ENCODE measurements at regions not wholly inside any gene's neighbourhood (a gene's known extent, or its start where the extent isn't known, plus 50 kb on each side); places are given as distances from the start of the nearest gene placed in this dataset.
"Not testable (repeated sequence)": the region's sequence is repeated elsewhere in the genome, so short reads cannot be mapped to it uniquely, and the experiment has no call there.

GRCh38 chr14:105615986-105616801, 89.8 kb downstream of the TMEM121 start:
- H3K36me3 ChIP-seq (replicated peaks in 1 of 2; ENCODE audit: control insufficient read depth in 1 of 2, insufficient read depth in 2 of 2, low read length in 2 of 2); H3K27me3 ChIP-seq (ENCODE audit: control insufficient read depth in 1 of 2, insufficient read depth in 2 of 2, low read length in 2 of 2); H3K9me3 ChIP-seq (ENCODE audit: low read length); CTCF ChIA-PET (ENCODE audit: low intra/inter-chr PET ratio, low total read pairs); H3K79me2 ChIP-seq (ENCODE audit: insufficient read depth, low read length); ATAC-seq; DNase-seq (ENCODE audit: low spot score); H3K4me3 ChIP-seq (replicated peaks in 1 of 3; ENCODE audit: insufficient read depth in 1 of 3, low read depth in 2 of 3, low read length in 3 of 3); FAIRE-seq; H3K4me2 ChIP-seq (ENCODE audit: low read depth, low read length); H4K20me1 ChIP-seq (ENCODE audit: insufficient read depth, low read length); BruUV-seq (replicated peaks); H2AFZ ChIP-seq (ENCODE audit: low read length); H3K27ac ChIP-seq (ENCODE audit: extremely low read length, insufficient read depth, low read length); H3K4me1 ChIP-seq (ENCODE audit: insufficient read depth, low read length); in situ Hi-C loops (cut with HindIII; ENCODE audit: extremely low pct_ligation_motif_present, low pct_unique_long_range_greater_than_20kb); POLR2A ChIA-PET; intact Hi-C loops (cut with micrococcal nuclease; ENCODE audit: unreplicated experiment); H3K9ac ChIP-seq (ENCODE audit: insufficient read depth, low read depth, low read length): not testable (repeated sequence)
- TF ChIP-seq, protein P1, sequence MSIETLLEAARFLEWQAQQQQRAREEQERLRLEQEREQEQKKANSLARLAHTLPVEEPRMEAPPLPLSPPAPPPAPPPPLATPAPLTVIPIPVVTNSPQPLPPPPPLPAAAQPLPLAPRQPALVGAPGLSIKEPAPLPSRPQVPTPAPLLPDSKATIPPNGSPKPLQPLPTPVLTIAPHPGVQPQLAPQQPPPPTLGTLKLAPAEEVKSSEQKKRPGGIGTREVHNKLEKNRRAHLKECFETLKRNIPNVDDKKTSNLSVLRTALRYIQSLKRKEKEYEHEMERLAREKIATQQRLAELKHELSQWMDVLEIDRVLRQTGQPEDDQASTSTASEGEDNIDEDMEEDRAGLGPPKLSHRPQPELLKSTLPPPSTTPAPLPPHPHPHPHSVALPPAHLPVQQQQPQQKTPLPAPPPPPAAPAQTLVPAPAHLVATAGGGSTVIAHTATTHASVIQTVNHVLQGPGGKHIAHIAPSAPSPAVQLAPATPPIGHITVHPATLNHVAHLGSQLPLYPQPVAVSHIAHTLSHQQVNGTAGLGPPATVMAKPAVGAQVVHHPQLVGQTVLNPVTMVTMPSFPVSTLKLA (IDR thresholded peaks at IDR 0.05) = peak; percentile 53
- WGBS (ENCODE audit: low lambda C conversion rate) = 0% methylated on average over 6 of the region's 24 CpGs

DNA sequence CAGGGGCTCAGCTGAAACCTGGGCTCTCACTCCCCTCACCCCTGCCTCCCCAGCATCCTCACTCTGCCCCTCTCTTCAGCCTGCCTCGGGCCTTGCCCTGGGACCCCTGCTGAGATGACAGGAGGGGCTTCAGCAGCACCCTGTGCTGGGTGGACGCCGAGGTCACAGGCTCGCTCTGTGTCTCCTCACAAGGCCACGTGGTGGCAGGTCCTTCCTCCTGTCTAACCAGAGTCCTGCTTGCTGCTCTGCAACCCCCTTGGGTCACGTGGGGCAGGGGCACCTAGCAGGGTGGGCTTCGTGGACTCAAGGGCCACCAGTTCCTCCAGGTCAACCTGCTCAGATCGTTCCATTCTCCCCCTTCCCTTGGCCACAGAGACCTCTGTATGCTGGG, 90.4 kb downstream of the TMEM121 start:
- WGBS (ENCODE audit: low lambda C conversion rate) = 0% methylated on average over 3 of the region's 8 CpGs
- CTCF ChIA-PET (ENCODE audit: low intra/inter-chr PET ratio, low total read pairs) = no interaction called here

More for the DNA sequence above, 90.4 kb downstream of the TMEM121 start:
- H4K20me1 ChIP-seq (ENCODE audit: insufficient read depth, low read length) = no peaks in the 10 kb centered on the region
- intact Hi-C loops (cut with micrococcal nuclease; ENCODE audit: unreplicated experiment) (no loop called here), in situ Hi-C loops (cut with HindIII; ENCODE audit: extremely low pct_ligation_motif_present, low pct_unique_long_range_greater_than_20kb) (no loop called here)
- no peak overlapping the region for H2AFZ ChIP-seq (ENCODE audit: low read length)
- BruUV-seq (replicated peaks) = no TSS peak
- H3K9me3 ChIP-seq (ENCODE audit: low read length) = no peaks in the 10 kb centered on the region
- H3K4me2 ChIP-seq (ENCODE audit: low read depth, low read length) = no peak overlapping the region
- no peak overlapping the region for H3K4me3 ChIP-seq (replicated peaks in 1 of 3; ENCODE audit: insufficient read depth in 1 of 3, low read depth in 2 of 3, low read length in 3 of 3)
- no peaks in the 10 kb centered on the region for H3K79me2 ChIP-seq (ENCODE audit: insufficient read depth, low read length)
- FAIRE-seq (no peak), DNase-seq (ENCODE audit: low spot score) (no peak), ATAC-seq (no peak)
- H3K27ac ChIP-seq (ENCODE audit: extremely low read length, insufficient read depth, low read length) = no peak overlapping the region
- POLR2A ChIA-PET = no interaction called here
- H3K9ac ChIP-seq (ENCODE audit: insufficient read depth, low read depth, low read length) = no peak overlapping the region
- no peaks in the 10 kb centered on the region for H3K4me1 ChIP-seq (ENCODE audit: insufficient read depth, low read length)
- H3K36me3 ChIP-seq (replicated peaks in 1 of 2; ENCODE audit: control insufficient read depth in 1 of 2, insufficient read depth in 2 of 2, low read length in 2 of 2) = no peaks in the 10 kb centered on the region
- TF ChIP-seq ZNF878 (CRISPR knock-in tag; IDR thresholded peaks at IDR 0.05) = no peak
- TF ChIP-seq MED13 (CRISPR knock-in tag; IDR thresholded peaks at IDR 0.05) = no peak
- TF ChIP-seq ZNF280D (CRISPR knock-in tag; IDR thresholded peaks at IDR 0.05) = no peak
- no peak for TF ChIP-seq ZNF501 (CRISPR knock-in tag; IDR thresholded peaks at IDR 0.05)
- no peak for TF ChIP-seq ZUFSP (CRISPR knock-in tag; IDR thresholded peaks at IDR 0.05; ENCODE audit: borderline replicate concordance)
- TF ChIP-seq ZNF337 (CRISPR knock-in tag; IDR thresholded peaks at IDR 0.05; ENCODE audit: borderline replicate concordance, low read depth) = no peak
- TF ChIP-seq SRSF9 (IDR thresholded peaks at IDR 0.05; ENCODE audit: borderline replicate concordance, insufficient read depth, low read depth, low read length, poor library complexity, severe bottlenecking) = no peak
- no peak for TF ChIP-seq NFE2L1 (CRISPR knock-in tag; IDR thresholded peaks at IDR 0.05; ENCODE audit: borderline replicate concordance)
- no peak for TF ChIP-seq AKAP8 (CRISPR knock-in tag; IDR thresholded peaks at IDR 0.05)
- peaks cover 0 to 6% of the 10 kb centered on the region in 2 experiments; a peak in 2 of 5 replicates for H3K27me3 ChIP-seq (ENCODE audit: control insufficient read depth in 1 of 2, insufficient read depth in 2 of 2, low read length in 2 of 2)

All from HepG2 (cell line).